ENCODE measurements at regions not wholly inside any gene's neighbourhood (a gene's known extent, or its start where the extent isn't known, plus 50 kb on each side); places are given as distances from the start of the nearest gene placed in this dataset.

DNA sequence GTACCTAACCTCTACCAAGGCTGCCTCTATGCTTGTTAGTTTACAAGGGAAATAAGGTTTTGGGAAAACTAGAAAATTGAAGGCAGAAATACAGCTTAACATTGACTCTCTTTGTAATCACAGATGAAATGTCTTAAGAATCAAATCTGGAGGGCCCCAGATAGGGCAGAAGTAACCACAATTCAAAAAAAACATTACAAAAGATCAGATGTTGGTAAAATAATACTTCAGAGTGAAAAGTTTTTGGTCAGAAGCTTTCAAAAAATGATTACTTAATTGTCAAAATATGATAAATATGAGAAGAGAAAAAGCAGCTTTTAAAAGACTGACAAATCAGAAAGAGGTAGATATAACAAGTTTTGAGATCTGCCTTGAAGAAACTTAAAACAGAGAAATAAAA lies 425.1 kb upstream of the NECTIN3 start:
- Mint-ChIP-seq H3K4me3 (no peak overlapping the region), H3K9me3 (peaks cover 0 to 5% of the 10 kb centered on the region in 2 donors), H3K27ac (no peak overlapping the region), H3K36me3 (no peaks in the 10 kb centered on the region), H3K4me1 (no peaks in the 10 kb centered on the region), H3K27me3 (ENCODE audit: low read depth in 2 of 2) (no peaks in the 10 kb centered on the region)
- ATAC-seq (no peak), DNase-seq (no peak)
- intact Hi-C loops (cut with micrococcal nuclease) = no loop called here
- H3K4me3 ChIP-seq (ENCODE audit: low read length) = no peak overlapping the region
- H3K4me1 ChIP-seq (ENCODE audit: control insufficient read depth, insufficient read depth, low read length) = no peaks in the 10 kb centered on the region
- TF ChIP-seq, protein P1, sequence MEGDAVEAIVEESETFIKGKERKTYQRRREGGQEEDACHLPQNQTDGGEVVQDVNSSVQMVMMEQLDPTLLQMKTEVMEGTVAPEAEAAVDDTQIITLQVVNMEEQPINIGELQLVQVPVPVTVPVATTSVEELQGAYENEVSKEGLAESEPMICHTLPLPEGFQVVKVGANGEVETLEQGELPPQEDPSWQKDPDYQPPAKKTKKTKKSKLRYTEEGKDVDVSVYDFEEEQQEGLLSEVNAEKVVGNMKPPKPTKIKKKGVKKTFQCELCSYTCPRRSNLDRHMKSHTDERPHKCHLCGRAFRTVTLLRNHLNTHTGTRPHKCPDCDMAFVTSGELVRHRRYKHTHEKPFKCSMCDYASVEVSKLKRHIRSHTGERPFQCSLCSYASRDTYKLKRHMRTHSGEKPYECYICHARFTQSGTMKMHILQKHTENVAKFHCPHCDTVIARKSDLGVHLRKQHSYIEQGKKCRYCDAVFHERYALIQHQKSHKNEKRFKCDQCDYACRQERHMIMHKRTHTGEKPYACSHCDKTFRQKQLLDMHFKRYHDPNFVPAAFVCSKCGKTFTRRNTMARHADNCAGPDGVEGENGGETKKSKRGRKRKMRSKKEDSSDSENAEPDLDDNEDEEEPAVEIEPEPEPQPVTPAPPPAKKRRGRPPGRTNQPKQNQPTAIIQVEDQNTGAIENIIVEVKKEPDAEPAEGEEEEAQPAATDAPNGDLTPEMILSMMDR (IDR thresholded peaks at IDR 0.05) = no peak
- H3K27me3 ChIP-seq (ENCODE audit: control insufficient read depth, insufficient read depth, low read length) = no peaks in the 10 kb centered on the region
- H3K27ac ChIP-seq (ENCODE audit: low read length) = no peak overlapping the region
- no peaks in the 10 kb centered on the region for H3K36me3 ChIP-seq (ENCODE audit: control insufficient read depth, insufficient read depth, low read length)
- no peaks in the 10 kb centered on the region for H3K9me3 ChIP-seq (ENCODE audit: control insufficient read depth, insufficient read depth, low read length)

GRCh38 chr3:110647586-110647985 lies 424.0 kb upstream of the NECTIN3 start:
- no peak overlapping the region for H3K4me3 Mint-ChIP-seq
- H3K27ac Mint-ChIP-seq = no peak overlapping the region
- peaks cover 4 to 5% of the 10 kb centered on the region in 2 donors for H3K9me3 Mint-ChIP-seq
- no peak for DNase-seq
- intact Hi-C loops (cut with micrococcal nuclease) = no loop called here
- Histone ChIP-seq H3K27ac (ENCODE audit: low read length) (no peak overlapping the region), H3K4me1 (ENCODE audit: control insufficient read depth, insufficient read depth, low read length) (no peaks in the 10 kb centered on the region), H3K9me3 (ENCODE audit: control insufficient read depth, insufficient read depth, low read length) (no peaks in the 10 kb centered on the region), H3K27me3 (ENCODE audit: control insufficient read depth, insufficient read depth, low read length) (no peaks in the 10 kb centered on the region), H3K4me3 (ENCODE audit: low read length) (no peak overlapping the region), H3K36me3 (ENCODE audit: control insufficient read depth, insufficient read depth, low read length) (no peaks in the 10 kb centered on the region)
- no peaks in the 10 kb centered on the region for H3K36me3 Mint-ChIP-seq
- no peak for ATAC-seq
- no CpG with 5 or more reads among the region's 2 CpGs for WGBS (ENCODE audit: insufficient coverage)
- no peaks in the 10 kb centered on the region for H3K4me1 Mint-ChIP-seq
- TF ChIP-seq, protein P1 (IDR thresholded peaks at IDR 0.05) = no peak
- H3K27me3 Mint-ChIP-seq (ENCODE audit: low read depth in 2 of 2) = no peaks in the 10 kb centered on the region

DNA sequence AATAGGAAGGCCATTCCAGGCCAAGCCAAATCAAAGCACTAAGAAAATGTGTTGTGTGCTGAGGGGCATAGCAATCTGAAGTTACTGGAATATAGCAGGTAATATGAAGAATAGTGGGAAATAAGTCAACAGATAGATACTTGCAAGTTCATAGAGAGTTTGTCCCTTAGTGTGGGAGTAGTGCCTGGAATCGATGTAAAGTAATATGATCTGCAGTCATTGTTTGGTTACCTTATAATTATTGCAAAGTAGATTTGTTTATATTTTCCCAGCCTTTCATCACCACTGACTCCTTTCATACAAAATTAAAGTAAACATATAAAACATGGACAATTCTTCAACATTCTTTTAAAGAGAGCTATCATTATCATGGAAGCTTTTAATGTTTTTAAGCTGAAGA lies 420.9 kb upstream of the NECTIN3 start:
- Histone ChIP-seq H3K4me3 (ENCODE audit: low read length) (no peak overlapping the region), H3K9me3 (ENCODE audit: control insufficient read depth, insufficient read depth, low read length) (no peaks in the 10 kb centered on the region), H3K4me1 (ENCODE audit: control insufficient read depth, insufficient read depth, low read length) (no peaks in the 10 kb centered on the region), H3K27ac (ENCODE audit: low read length) (no peak overlapping the region), H3K27me3 (ENCODE audit: control insufficient read depth, insufficient read depth, low read length) (no peaks in the 10 kb centered on the region), H3K36me3 (ENCODE audit: control insufficient read depth, insufficient read depth, low read length) (no peaks in the 10 kb centered on the region)
- Mint-ChIP-seq H3K4me1 (no peaks in the 10 kb centered on the region), H3K27ac (no peak overlapping the region), H3K4me3 (no peak overlapping the region), H3K27me3 (ENCODE audit: low read depth in 2 of 2) (no peaks in the 10 kb centered on the region), H3K9me3 (peaks cover 3 to 5% of the 10 kb centered on the region in 2 donors), H3K36me3 (no peaks in the 10 kb centered on the region)
- intact Hi-C loops (cut with micrococcal nuclease) = no loop called here
- WGBS (ENCODE audit: insufficient coverage) = no CpG with 5 or more reads among the region's 1 CpG
- TF ChIP-seq, protein P1 (IDR thresholded peaks at IDR 0.05) = no peak
- no peak for ATAC-seq
- DNase-seq = no peak

GRCh38 chr3:110654843-110655502 lies 416.6 kb upstream of the NECTIN3 start:
- no peaks in the 10 kb centered on the region for H3K36me3 ChIP-seq (ENCODE audit: control insufficient read depth, insufficient read depth, low read length)
- ATAC-seq (no peak), DNase-seq (no peak)
- WGBS (ENCODE audit: insufficient coverage) = 73% methylated on average over 3 of the region's 3 CpGs
- no peak overlapping the region for H3K27ac Mint-ChIP-seq
- no peak overlapping the region for H3K4me3 Mint-ChIP-seq
- H3K27ac ChIP-seq (ENCODE audit: low read length) = no peak overlapping the region
- H3K27me3 Mint-ChIP-seq (ENCODE audit: low read depth in 2 of 2) = no peaks in the 10 kb centered on the region
- no peaks in the 10 kb centered on the region for H3K9me3 ChIP-seq (ENCODE audit: control insufficient read depth, insufficient read depth, low read length)
- peaks cover 3 to 5% of the 10 kb centered on the region in 2 donors for H3K9me3 Mint-ChIP-seq
- H3K27me3 ChIP-seq (ENCODE audit: control insufficient read depth, insufficient read depth, low read length) = no peaks in the 10 kb centered on the region
- TF ChIP-seq, protein P1 (IDR thresholded peaks at IDR 0.05) = no peak
- intact Hi-C loops (cut with micrococcal nuclease) = no loop called here
- no peak overlapping the region for H3K4me3 ChIP-seq (ENCODE audit: low read length)
- H3K36me3 Mint-ChIP-seq = no peaks in the 10 kb centered on the region
- no peaks in the 10 kb centered on the region for H3K4me1 Mint-ChIP-seq
- no peaks in the 10 kb centered on the region for H3K4me1 ChIP-seq (ENCODE audit: control insufficient read depth, insufficient read depth, low read length)
